ACHN (cell line): ENCODE measurements at regions not wholly inside any gene's neighbourhood (a gene's known extent, or its start where the extent isn't known, plus 50 kb on each side); places are given as distances from the start of the nearest gene placed in this dataset.
A peak's percentile ranks its signal among the peaks of the same experiment; 100 is the strongest.
"Not testable (repeated sequence)": the region's sequence is repeated elsewhere in the genome, so short reads cannot be mapped to it uniquely, and the experiment has no call there.

ENCODE experiments used
- DNase-seq: peaks from one replicate; pipeline ENCODE4 v3.0.0-alpha.2; 2015
- in situ Hi-C: cut with HindIII; loops from 2 replicates; pipeline ENCODE4 v1.10.0; 2017; ENCODE audit warnings: low sequenced_read_pairs, low pct_ligation_motif_present, low pct_unique_long_range_greater_than_20kb

DNA sequence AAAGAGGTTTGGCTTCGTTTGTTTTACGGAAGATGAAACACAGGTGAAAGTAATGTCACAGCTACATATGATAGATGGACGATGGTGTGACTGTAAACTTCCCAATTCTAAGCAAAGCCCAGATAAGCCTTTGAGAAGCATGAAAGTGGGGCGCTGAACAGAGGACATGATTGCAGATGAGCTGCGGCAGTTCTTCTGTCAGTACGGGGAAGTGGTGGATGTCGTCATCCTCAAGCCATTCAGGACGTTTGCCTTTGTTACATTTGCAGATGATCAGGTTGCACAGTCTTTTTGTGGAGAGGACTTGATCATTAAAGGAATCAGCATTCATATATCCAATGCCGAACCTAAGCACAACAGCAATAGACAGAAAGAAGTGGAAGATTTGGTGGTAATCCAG lies 111.5 kb upstream of the DIAPH3 start:
- DNase-seq: no peak
- in situ Hi-C loops: no loop called here

DNA sequence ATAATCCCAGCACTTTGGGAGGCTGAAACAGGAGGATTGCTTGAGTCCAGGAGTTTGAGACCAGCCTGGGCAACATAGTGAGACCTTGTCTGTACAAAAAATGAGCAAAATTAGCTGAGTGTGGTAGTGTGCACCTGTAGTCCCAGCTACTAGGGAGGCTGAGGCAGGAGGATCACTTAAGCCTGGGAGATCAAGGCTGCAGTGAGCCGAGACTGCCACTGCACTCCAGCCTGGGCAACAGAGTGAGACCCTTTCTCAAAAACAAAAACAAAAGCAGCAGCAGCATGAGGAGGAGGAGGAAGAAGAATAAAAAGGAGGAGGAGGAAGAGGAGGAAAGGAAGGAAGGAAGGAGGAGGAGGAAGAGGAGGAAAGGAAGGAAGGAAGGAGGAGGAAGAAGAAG lies 116.5 kb upstream of the TDRD3 start:
- DNase-seq, in situ Hi-C loops: not testable (repeated sequence)

DNA sequence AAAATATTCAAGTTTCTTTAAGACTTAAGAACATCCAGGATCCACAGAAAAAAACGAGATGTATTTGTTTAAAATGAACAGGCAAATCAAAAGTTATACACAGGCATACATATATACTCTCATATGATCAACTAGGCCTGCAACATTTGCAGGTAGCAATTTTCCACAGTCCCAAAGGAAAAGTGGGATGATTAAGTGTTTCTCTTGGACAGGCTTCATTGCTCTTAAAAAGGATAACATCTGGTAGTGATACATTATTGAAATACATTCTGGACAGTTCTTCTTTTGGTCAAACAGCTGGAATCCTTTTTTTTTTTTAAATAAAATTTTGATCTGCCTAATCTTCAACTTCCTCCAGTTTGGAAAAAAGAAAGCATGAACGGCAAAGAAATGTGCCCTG lies 114.8 kb upstream of the TDRD3 start:
- in situ Hi-C loops: no loop called here
- no peak for DNase-seq

DNA sequence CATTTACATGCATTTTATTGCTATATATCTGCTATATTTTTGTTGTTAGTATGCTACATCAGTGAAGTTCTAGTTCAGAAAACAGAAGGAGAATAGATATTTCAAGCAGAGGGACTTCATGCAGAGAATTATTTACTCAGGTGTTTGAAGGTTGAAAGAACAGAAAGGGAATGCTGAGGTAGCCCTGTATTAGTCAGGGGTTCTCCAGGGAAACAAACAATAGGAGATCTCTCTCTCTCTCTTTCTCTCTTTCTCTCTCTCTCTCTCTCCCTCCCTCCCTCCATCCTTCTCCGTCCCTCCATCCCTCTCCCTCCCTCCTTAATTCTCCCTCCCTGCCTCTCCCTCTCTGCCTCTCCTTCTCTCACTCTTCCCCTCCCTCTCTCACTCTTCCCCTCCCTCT lies 114.3 kb upstream of the TDRD3 start:
- DNase-seq: no peak
- in situ Hi-C loops: no loop called here

DNA sequence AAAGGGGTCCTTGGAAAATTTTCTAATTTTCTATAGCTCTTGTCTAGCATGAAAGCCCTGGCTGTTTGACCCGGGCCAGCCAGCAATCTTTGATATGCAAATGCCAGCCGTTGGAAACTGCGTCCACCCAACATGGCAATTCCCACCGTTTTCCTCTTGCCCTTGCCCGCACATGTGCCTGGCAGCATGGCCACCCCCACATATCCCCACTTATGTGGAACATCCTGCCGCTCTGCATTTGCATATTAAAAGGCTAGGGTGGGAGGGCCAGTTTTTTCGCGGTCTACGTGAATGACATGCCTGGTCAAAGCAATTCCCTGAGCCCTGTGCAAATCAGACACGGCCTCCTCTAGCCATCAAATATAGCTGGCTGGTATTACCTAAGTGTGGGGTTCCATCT lies 110.3 kb upstream of the TDRD3 start:
- DNase-seq: no peak
- in situ Hi-C loops: no loop called here

DNA sequence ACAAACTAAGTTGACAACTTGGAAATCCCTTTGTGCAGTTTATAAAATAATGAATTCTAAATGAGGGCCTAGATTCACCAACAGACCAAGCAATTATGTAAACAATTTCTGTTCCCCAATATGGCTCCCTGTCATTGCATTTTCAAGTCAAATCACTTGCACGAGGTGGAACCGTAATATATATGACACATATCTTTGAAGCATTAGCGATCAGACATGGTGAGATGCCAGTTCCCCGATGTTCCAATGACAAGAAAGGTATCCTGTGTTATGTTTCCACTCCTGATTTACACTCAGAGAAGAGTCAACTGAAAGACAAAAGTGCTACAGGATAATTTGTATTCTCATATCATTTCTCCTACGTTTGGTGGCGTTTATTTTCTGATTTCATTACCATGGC lies 108.5 kb upstream of the TDRD3 start:
- no peak for DNase-seq
- in situ Hi-C loops: no loop called here

DNA sequence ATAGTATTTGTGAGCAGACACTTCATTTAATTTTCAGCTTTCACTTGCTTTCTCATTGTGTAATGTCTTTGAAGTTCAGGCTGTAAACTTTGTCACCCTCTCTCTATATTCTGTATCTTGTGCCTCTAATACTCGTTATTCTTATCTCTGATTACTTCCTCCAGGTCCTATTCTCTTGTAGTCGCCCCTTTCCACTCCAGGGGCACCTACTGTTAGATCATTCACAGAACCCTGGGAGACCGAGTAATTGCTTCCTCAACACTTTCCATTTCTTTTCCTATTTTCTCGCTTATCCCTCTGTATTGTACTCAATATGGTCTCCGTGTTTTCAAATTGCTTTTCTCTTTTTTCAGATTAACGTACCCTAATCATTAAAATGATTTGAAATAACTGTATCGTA lies 93.9 kb upstream of the TDRD3 start:
- in situ Hi-C loops: no loop called here
- DNase-seq: no peak

DNA sequence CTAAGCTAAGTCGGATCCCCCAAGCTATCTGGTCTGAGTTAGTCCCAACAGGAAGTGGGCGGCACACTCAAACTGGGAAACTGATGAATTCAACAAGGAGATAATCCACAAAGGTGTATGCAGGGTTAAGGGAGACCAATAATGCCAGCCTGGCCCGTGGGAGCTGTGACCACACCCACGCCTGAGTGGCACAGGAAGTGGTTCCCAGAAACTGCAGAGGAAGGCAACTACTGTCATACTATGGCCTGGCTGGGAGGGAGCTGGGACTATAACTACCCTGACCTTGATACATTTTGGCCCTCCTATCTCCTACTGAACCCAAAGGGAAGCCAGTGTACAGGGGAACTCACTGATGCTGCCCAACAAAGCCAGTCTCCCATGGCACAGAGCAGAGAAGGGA lies 85.5 kb upstream of the TDRD3 start:
- no peak for DNase-seq
- in situ Hi-C loops: no loop called here

DNA sequence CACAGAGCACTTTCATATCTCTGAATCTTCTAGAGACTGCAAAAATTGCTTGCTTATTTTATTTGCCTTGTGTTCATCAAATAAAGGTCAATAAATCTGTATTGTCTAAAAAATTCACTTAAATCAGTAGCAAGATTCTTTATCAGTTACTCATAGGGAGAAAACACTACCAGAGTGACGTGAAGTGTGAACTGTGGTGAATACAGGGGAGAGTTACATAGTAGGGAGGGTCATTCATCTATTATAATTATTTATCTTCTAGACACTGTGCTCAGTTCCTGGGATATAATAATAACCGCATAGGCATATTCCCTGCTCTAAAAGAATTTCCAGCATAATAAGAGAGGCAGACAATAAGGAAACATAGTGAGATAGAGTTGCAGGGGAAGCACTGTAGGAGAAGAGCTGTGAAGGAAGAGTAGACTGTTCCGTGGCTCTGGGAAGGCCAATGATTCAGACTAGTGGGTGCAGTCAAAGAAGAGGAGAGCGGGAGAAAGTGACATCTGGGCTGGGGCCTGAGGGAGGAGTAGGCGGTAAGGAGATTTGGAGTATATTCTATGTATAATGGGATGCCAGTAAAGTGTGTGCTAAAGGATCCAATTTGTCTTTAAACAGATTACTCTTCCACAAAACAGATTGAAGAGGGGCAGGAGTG lies 84.0 kb upstream of the TDRD3 start:
- in situ Hi-C loops: no loop called here
- DNase-seq: no peak

DNA sequence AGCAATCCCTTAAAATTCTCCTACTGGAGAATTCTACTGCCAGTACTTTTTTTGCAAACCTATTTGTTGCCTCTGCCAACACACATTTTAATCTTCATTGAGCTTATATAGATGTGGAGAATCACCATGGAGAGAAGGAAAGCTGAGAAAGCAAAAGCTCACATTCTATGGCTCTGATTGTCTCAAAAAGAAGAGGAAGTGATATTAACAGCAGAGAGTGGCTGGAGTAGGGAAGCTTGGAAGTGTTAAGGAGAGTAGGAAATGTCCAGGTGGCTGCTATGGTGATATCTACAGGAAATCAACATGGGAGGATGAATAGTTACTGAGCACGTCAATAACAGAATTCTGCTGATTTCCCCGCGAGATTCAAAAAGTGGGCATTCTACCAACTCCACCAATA lies 78.8 kb upstream of the TDRD3 start:
- in situ Hi-C loops: no loop called here
- DNase-seq: no peak

DNA sequence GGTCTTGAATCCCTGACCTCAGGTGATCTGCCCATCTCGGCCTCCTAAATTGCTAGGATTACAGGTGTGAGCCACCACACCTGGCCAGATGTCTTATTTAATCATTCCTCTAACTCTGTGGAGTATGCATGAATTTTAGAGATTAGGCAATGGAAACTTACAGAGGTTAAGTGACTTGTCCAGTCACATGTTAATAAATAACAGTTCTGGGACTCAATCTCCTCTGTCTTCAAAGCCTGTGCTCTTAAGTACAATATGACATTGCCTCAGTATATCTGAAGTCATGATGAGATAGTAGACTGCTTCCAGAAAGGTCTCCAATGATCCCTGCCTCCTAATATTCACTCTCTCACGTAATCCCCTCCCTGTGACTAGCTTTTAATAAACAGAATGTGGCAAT lies 72.9 kb upstream of the TDRD3 start:
- DNase-seq: no peak
- in situ Hi-C loops: no loop called here

DNA sequence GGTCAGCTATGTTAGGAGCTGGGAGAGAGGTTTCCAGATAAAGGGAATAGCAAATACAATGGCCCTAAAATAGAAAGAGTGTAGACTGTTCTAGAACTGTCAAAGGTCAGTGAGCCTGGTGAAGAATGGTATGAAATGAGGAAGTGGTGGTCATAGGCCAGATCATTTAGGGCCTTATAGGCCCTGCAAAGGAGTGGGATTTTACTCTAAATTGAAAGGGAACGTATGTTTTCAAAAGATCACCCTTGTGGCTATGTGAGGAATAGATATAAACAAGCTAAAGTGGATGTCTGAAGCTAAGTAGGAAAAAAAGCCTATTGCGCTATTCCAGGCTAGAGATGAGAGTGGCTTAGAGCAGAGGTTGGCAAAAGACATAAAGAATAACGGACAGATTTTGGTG lies 70.7 kb upstream of the TDRD3 start:
- DNase-seq: no peak
- in situ Hi-C loops: no loop called here

DNA sequence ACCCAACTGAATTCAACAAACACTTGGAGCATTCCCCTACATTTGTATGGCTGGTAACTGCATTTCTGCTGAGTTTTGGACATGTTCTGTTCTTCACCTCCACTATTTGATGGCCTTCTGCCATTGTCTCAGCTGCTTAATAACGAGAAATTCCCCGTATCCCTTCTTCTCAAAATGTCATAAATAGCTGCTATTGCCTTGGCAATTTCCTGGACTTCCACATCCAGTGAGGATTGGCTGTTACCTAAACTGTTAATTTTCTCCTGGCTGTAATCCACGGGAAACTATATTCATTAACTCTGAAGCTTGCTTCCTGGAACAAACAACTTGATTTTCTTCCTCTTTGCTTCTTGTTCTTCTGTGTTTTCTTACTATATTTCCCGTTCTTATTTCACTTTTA lies 69.5 kb upstream of the TDRD3 start:
- peak; percentile 9 for DNase-seq
- in situ Hi-C loops: no loop called here

DNA sequence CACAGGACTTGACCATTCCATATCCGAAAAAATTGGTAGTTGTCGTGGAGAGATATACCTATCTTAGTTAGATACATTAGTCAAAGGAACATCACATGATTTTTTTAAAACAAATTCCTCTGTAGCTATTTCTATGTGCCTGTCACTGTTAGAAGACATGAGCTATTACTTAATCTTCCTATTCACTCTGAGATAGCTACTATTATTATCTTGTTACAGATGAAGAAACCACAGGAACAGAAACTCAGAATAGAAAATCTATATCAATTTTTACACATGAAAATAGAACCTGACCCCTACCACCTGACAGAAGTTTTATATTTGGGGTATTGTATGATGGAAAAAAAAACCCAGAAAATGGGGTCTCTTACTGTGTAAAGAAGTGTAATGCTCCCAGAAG lies 68.9 kb upstream of the TDRD3 start:
- in situ Hi-C loops: no loop called here
- DNase-seq: no peak

DNA sequence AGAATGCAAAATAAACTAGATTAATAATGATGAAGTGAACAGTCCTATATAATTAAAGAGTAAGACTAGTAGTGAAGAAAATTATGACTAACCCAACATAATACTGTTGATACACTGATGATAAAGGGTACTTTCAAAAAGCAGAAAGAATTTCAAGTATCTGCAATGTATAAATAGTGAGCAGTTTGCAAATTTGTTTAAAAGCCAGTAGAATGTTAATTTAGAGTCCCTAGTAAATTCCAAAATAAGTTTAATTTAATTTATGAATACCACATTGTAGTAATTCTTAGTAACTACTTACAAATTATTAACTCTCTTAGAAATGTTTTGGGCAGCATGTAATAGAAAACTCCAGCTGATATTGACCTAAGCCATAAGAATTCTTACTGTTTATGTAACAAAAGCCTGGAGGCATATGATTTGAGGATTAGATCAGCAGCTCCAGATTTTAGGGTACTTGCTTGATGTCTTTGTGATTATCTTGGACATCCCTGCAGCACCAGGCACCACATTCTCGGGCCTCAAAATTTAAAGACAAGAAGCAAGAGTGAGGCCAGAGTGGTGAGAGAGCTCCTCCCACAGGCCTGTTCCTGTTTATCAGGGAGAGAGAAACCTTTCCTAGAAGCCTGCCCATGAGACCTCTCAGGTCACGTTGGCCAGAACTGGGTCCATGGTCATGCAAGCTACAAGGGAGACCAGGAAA lies 67.6 kb upstream of the TDRD3 start:
- in situ Hi-C loops: no loop called here
- DNase-seq: peak; percentile 45

DNA sequence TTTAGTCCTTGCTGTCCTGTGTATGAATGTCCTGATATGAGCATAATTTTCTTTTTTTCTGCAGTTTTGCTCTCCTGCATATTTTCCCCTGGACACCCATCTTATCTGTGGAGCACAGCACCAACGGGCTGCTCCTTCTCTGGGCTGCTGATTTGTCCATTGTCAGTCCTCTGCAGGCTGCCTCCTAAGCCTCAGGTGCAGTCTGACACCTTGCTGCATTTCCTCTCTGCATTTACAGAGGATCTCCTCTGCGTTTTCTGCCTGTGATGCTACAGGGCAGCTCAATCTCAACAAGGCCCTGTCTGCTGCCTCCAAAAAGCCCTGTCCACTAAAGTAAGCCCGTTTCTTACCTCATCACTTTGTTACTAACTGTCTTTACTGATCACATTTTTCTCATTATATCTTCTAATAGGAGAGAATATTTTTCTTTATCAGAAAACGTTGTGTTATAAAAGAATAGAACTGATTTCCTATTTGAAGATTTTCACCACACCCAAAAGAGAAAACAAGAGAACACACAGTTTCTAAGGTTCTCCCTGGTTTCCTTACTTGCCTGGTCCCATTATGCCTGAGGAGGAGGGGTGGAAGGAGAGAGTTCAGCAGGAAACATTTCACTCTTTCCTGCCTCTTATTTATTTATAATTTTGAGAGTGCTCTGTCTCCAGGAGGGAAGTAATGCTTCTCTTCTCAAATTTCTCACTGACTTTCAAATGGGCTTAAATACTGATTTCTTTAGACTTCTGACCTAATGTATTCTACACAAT lies 65.6 kb upstream of the TDRD3 start:
- in situ Hi-C loops: no loop called here
- no peak for DNase-seq

DNA sequence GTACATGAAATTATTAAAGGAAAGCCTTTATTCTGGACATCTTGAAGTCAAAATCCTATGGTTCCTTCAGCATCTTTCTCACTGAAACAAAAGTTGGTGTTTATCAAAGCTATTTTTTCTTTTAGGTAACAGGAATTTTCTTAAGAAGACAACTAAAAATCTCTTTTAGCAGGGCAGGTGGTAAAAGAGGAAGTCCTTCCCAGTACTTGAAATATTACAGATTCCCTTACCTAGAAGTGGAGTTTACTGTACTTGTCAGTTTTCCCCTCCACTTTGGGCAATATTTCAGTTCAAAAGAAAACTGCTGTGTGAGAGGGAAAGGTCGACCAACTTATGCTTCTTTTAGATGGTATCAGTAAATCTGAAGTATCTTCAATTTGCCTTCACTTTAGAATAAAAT lies 64.3 kb upstream of the TDRD3 start:
- in situ Hi-C loops: no loop called here
- no peak for DNase-seq

DNA sequence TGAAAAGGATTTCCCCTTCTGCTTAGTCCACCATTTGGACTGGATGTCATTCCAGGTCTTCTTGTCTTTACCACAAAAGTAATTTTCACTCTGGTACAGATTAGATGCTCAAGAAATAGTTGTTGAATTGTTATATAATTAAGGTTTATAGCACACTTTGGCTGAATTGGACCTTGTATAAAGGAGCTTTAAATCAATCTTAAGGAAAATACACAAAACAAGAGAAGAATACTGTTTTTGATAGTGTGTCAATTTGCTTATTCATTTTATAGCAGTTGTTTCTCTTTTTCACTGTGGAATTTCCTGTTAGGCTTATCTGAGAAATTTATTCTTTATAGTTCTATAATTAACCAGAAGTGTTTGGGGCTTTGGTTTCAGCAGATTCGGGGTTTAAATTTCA lies 62.7 kb upstream of the TDRD3 start:
- in situ Hi-C loops: no loop called here

DNA sequence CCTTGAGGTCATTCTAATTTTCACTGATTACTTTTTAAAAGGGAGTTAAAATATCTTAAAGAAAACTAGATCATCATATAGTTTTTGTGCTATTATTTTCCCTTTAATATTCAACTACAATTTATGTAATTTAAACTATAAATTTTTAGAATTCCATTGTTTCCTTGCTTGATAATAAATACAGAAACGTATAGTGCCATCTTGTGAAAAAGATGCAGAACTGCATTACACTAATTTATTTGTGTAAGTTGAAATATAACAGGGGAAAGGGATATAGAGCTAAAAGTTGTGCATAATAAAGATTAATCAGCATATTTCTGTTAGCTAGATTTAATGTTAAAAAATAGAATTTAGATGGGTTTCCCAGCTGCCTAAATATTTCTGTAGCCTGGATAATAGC lies 61.5 kb upstream of the TDRD3 start:
- in situ Hi-C loops: no loop called here
- DNase-seq: peak; percentile 33

More for the DNA sequence above, 62.7 kb upstream of the TDRD3 start:
- DNase-seq: no peak

DNA sequence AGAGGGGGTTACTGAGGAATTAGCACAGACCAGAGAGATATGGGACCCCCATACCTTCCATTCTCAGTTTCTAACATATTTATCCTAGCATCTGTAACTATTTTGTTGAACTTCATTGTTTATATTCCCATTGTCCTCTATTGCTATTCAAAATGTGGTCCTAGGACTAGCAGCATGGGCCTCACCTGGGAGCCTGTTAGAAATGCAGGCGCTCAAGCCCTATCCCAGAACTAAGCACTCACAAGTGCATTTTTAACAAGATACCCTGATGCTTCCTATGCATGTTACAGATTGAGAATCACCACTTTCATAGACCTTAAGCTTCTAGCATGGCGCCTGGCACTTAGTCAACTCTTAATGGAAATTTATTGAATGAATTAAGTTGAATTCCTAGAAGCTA lies 58.3 kb upstream of the TDRD3 start:
- no peak for DNase-seq
- in situ Hi-C loops: no loop called here
